Breast epithelium (tissue), 4 donors: ENCODE measurements at regions not wholly inside any gene's neighbourhood (a gene's known extent, or its start where the extent isn't known, plus 50 kb on each side); places are given as distances from the start of the nearest gene placed in this dataset.

ENCODE experiments used
- DNase-seq, 2 donors: peaks; one replicate each; pipeline ENCODE4 v3.0.0-alpha.2; 2019; ENCODE audit warnings: low spot score in 2 of 2
- H3K27ac ChIP-seq, 2 donors: fragments of 200-600 bp; sonication (generic) in 1 of 2; one replicate each; pipeline ENCODE4 v1.5.1; 2016 to 2019; ENCODE audit warnings: mild to moderate bottlenecking in 1 of 2
- H3K27me3 ChIP-seq, 2 donors: fragments of 200-600 bp; sonication (generic) in 1 of 2; one replicate each; pipeline versions ENCODE4 v1.5.1 to v1.6.0; 2017 to 2019; ENCODE audit warnings: control low read depth in 1 of 2, mild to moderate bottlenecking in 1 of 2
- H3K36me3 ChIP-seq: fragments of 200-600 bp; one replicate; pipeline ENCODE4 v1.5.1; 2019
- H3K4me1 ChIP-seq, 2 donors: fragments of 200-600 bp; sonication (generic); one replicate each; pipeline ENCODE4 v1.5.1; 2016 to 2019; ENCODE audit warnings: control low read depth in 1 of 2
- H3K4me3 ChIP-seq, 3 donors: fragments of 200-600 bp; sonication (generic); 1 replicate in 2 of 3; 2 replicates in 1 of 3; pipeline ENCODE4 v1.5.1; 2016 to 2019; ENCODE audit warnings: mild to moderate bottlenecking in 3 of 3, moderate library complexity in 2 of 3
- H3K9me3 ChIP-seq, 2 donors: fragments of 200-600 bp; sonication (generic) in 1 of 2; one replicate each; pipeline ENCODE4 v1.5.1; 2016 to 2019; ENCODE audit warnings: control low read depth in 1 of 2
- POLR2A ChIP-seq: fragments of 450-650 bp; IDR thresholded peaks from one replicate; pipeline ENCODE4 v1.6.1; 2016; ENCODE audit warnings: antibody characterized with exemption, mild to moderate bottlenecking, moderate library complexity
- POLR2AphosphoS5 ChIP-seq, 3 donors: sonication (generic); formaldehyde crosslinking; IDR thresholded peaks; one replicate each; pipeline ENCODE4 v1.6.1; 2017; ENCODE audit warnings: antibody characterized with exemption in 3 of 3
- intact Hi-C: fragments of 100-400 bp; cut with DNase I; formaldehyde crosslinking; loops from one replicate; pipeline ENCODE4 v1.15.1; 2023; ENCODE audit warnings: low total_unique reads
- TF ChIP-seq, protein P1 (sequence below), 3 donors: fragments of 450-650 bp; IDR thresholded peaks; one replicate each; pipeline ENCODE4 v1.5.1; 2016 to 2017; ENCODE audit warnings: antibody characterized with exemption in 3 of 3, mild to moderate bottlenecking in 3 of 3, moderate library complexity in 3 of 3

DNA sequence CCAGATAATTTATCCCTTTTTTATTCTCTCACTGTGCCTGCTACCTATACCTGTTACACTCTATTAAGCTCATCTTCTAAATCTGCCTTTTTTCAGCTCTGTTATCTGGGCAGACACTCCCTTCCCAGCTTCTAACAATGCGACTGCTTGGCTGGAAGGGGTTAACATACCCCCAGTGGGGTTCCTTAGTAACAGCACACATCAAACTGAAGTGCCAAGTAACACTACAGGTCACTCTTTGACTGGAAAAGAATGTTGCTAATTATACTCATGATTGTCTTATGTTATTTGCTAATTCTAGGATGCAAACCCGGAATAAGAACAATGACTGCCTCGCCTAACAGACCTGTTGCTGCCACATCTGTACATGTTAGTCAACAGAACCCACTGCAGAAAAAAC lies 203.5 kb downstream of the EPM2A start:
- H3K4me3 ChIP-seq, result no peak overlapping the region
- H3K27ac ChIP-seq, result no peak overlapping the region
- intact Hi-C loops, result no loop called here
- DNase-seq, result no peak
- TF ChIP-seq, protein P1, sequence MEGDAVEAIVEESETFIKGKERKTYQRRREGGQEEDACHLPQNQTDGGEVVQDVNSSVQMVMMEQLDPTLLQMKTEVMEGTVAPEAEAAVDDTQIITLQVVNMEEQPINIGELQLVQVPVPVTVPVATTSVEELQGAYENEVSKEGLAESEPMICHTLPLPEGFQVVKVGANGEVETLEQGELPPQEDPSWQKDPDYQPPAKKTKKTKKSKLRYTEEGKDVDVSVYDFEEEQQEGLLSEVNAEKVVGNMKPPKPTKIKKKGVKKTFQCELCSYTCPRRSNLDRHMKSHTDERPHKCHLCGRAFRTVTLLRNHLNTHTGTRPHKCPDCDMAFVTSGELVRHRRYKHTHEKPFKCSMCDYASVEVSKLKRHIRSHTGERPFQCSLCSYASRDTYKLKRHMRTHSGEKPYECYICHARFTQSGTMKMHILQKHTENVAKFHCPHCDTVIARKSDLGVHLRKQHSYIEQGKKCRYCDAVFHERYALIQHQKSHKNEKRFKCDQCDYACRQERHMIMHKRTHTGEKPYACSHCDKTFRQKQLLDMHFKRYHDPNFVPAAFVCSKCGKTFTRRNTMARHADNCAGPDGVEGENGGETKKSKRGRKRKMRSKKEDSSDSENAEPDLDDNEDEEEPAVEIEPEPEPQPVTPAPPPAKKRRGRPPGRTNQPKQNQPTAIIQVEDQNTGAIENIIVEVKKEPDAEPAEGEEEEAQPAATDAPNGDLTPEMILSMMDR (IDR thresholded peaks at IDR 0.05), result no peak
- TF ChIP-seq POLR2A (no peak), POLR2AphosphoS5 (IDR thresholded peaks at IDR 0.05) (no peak)
- no peaks in the 10 kb centered on the region for H3K4me1 ChIP-seq
- no peaks in the 10 kb centered on the region for H3K36me3 ChIP-seq
- no peaks in the 10 kb centered on the region for H3K27me3 ChIP-seq
- no peaks in the 10 kb centered on the region for H3K9me3 ChIP-seq

- no peak for TF ChIP-seq POLR2A
- TF ChIP-seq, protein P1 (IDR thresholded peaks at IDR 0.05), result no peak
- TF ChIP-seq POLR2AphosphoS5 (IDR thresholded peaks at IDR 0.05), result no peak
- Histone ChIP-seq H3K27ac (no peak overlapping the region), H3K9me3 (no peaks in the 10 kb centered on the region), H3K4me3 (no peak overlapping the region), H3K27me3 (no peaks in the 10 kb centered on the region), H3K36me3 (no peaks in the 10 kb centered on the region), H3K4me1 (no peaks in the 10 kb centered on the region)
- no peak for DNase-seq
- intact Hi-C loops, result no loop called here
Observed at GRCh38 chr6:145532361-145532760, 203.0 kb downstream of the EPM2A start.

GRCh38 chr6:145534989-145535388 lies 200.3 kb downstream of the EPM2A start:
- intact Hi-C loops, result no loop called here
- Histone ChIP-seq H3K4me3 (no peak overlapping the region), H3K27me3 (no peaks in the 10 kb centered on the region), H3K4me1 (no peaks in the 10 kb centered on the region), H3K27ac (no peak overlapping the region), H3K36me3 (no peaks in the 10 kb centered on the region), H3K9me3 (no peaks in the 10 kb centered on the region)
- TF ChIP-seq POLR2A (no peak), POLR2AphosphoS5 (IDR thresholded peaks at IDR 0.05) (no peak)
- TF ChIP-seq, protein P1 (IDR thresholded peaks at IDR 0.05), result no peak
- DNase-seq, result no peak

- no peaks in the 10 kb centered on the region for H3K36me3 ChIP-seq
- no peak for TF ChIP-seq POLR2AphosphoS5 (IDR thresholded peaks at IDR 0.05)
- intact Hi-C loops, result no loop called here
- no peaks in the 10 kb centered on the region for H3K9me3 ChIP-seq
- DNase-seq, result no peak
- H3K27ac ChIP-seq, result no peak overlapping the region
- no peaks in the 10 kb centered on the region for H3K27me3 ChIP-seq
- no peak overlapping the region for H3K4me3 ChIP-seq
- H3K4me1 ChIP-seq, result no peaks in the 10 kb centered on the region
Observed at GRCh38 chr6:145538989-145539388, 196.3 kb downstream of the EPM2A start.

- Histone ChIP-seq H3K4me3 (no peak overlapping the region), H3K36me3 (no peaks in the 10 kb centered on the region), H3K27me3 (no peaks in the 10 kb centered on the region), H3K27ac (no peak overlapping the region), H3K9me3 (no peaks in the 10 kb centered on the region), H3K4me1 (no peaks in the 10 kb centered on the region)
- no peak for DNase-seq
- intact Hi-C loops, result no loop called here
- TF ChIP-seq POLR2AphosphoS5 (IDR thresholded peaks at IDR 0.05), result no peak
- TF ChIP-seq, protein P1 (IDR thresholded peaks at IDR 0.05), result no peak
- no peak for TF ChIP-seq POLR2A
Observed at GRCh38 chr6:145539831-145540230, 195.5 kb downstream of the EPM2A start.

DNA sequence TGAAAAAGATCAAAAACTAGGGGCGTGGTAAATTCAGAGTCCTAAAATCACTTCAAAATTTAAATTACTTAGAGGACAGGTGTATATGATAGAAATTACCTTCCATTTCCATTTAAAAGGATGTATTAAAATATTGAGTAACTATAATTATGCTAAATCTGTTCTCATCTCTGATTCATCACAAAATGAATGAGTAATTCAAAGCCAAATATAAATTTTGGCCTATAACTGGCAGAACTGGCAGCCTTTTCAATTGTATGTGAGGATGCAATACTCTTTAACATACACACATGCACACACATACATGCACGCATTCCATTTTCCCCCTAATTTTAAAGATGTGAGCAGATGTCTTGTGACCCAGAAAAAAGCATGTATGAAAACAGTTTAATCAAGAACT lies 194.6 kb downstream of the EPM2A start:
- Histone ChIP-seq H3K9me3 (no peaks in the 10 kb centered on the region), H3K4me1 (no peaks in the 10 kb centered on the region), H3K27ac (no peak overlapping the region), H3K4me3 (no peak overlapping the region), H3K36me3 (no peaks in the 10 kb centered on the region), H3K27me3 (no peaks in the 10 kb centered on the region)
- intact Hi-C loops, result no loop called here
- no peak for DNase-seq
- TF ChIP-seq, protein P1 (IDR thresholded peaks at IDR 0.05), result no peak
- TF ChIP-seq POLR2A, result no peak
- TF ChIP-seq POLR2AphosphoS5 (IDR thresholded peaks at IDR 0.05), result no peak
